Germinal center (tissue), 1 donor: ENCODE measurements at regions not wholly inside any gene's neighbourhood (a gene's known extent, or its start where the extent isn't known, plus 50 kb on each side); places are given as distances from the start of the nearest gene placed in this dataset.

Source experiments
- DNase-seq: peaks from one replicate; pipeline ENCODE4 v3.0.0; 2012; ENCODE audit warnings: mixed read lengths, low spot score

DNA sequence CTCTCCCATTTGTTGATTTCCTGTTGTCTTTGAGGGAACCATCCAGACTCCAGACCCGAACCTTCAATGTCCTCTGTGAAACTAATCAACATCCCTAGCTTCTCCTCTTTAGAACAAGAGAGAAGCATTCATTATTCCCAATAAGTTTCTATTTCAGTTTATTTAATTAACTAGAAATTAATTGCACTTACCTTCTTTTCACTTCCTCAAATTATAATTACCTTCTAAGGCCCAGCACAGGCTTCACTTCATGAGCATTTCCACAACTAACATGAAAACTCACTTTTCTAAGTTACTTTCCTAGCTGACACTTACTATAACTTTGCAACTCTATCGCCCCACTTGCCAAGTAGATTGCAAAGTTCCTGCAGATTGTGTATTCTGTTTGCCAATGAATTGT, 71.6 kb upstream of the HTR2A start:
- no peak for DNase-seq

DNA sequence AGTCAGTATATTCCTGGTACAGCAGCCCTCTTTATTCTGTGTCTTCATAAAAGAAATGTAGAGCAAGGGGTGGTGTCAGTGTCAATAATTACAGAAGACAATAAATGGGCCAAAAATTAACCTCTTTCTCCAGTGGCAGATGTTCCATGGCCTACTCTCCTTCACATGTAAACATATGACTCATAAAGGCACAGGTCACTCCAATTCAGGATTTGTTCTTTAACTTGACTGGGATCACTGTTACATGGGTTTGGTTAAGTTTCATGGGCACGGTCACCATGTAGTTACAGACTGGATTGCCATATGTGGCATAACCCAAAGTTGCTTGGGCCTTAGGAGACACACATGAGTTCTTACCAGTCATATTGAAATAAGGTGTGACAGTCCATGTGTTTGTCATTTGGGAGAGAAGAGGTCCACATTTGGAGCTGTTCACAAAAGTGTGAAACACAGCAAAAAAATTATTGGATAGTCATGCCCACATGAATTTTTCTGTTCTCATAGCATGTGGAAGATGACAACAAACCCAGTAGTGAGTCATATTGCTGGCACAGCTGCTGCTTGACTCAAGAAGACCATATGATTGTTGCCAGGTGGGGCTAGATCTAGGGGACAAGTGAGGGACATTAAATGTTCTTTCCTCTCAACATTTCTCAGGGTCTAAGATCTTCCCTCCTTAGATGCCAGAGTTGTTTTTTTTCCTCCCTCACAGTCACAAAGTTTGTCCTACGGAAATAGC, 68.1 kb upstream of the HTR2A start:
- DNase-seq = no peak

DNA sequence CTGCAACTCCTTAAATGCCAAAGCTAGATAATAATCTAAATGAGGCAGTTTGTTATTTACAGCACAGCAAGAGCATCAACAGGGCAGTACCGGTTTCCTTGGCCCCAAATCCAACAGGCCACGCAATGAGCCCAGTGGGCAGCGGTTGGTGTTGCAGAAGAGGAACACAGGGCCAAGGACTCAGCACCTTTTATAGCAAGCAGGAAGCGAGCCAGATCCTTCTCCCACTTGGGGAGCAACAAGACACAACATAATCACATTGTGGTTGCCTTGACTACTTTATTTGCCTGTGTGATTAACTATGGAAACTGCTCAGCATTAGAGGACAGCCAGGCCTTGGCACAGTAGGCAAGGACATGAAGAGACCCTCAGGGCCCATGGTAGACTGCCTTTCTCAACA, 67.1 kb upstream of the HTR2A start:
- DNase-seq = no peak

DNA sequence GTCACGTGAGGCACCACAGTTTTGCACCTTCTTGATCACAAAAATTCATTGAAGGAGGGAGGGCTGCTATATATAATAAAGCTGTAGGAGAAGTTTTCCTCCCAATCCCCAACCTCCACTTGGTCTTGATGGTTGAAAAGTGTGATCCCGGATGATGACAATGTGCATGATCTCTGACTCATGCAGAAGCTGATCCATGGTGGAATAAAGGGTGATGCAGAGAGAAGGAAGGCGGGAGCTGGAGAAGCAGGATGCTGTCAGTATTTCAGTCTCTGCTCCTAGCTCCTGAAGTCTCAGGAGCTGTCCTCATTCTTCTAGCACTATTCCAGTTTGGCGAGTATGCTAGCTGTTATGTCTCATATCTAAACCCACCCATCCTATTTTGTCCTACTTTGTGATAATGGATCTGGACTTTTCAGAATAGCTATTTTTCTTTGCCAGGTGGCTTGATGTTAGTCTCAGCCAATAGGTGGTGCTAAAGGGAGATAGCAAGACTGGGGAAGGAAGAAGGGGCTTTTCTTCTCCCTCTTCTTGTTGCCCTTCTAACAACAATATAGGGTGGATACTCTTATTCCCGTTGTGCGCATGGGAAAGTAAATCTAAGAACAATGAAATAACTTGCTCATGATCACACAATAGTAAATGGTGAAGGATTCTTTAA, 65.6 kb upstream of the HTR2A start:
- DNase-seq = no peak

DNA sequence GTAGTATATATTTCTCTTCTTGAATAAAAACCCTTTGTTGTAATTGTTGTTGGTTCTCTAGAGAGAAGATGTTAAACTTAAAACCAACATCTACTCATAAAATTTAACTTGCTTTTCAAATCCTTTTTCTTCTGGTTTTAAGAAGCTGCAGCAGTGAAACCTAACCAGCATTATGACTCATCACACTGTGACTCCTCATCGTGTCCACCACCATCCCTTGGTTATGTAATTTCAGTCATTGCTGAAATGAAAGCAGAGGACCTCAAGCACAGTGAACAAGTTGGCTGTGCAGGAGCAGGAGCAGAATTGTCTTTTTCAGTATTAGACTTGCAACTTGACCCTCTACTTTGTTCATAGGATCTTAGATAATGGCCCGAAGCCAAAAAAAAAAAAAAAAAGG, 64.9 kb upstream of the HTR2A start:
- DNase-seq = no peak

DNA sequence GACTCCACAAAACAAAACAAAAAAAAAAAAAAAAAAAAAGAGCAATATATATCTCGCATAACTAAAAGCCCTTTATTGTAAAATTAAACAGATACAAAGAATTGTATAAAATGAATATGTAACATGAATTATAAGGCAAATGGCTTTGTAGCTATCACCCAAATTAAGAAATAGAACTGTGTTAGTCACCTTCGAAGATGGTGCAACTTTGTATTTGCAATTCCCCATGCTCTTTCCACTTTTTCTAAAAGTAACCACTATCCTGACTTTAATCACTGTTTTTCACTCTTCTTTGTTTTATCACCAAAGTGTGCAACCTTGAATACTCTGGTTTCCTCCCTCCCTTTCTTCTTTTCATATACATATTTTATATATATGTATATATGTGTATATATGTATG, 57.1 kb upstream of the HTR2A start:
- no peak for DNase-seq

DNA sequence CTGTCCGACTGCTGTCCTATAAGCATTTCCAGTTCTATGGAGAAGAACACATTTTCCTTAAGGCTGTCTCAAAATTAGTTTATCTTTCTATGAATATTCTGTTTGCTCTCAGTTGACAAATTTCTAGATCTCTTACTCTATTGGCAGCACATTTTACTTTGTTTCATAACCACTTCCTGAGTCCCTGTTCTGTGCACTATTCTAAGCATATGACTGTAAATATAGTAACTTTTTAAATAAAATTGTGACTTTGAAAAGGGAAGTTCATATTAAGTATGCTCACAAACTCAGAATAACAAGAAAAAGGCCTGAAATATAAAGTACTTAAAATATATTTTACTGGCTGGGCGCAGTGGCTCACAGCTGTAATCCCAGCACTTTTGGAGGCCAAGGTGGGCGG, 56.5 kb upstream of the HTR2A start:
- no peak for DNase-seq

DNA sequence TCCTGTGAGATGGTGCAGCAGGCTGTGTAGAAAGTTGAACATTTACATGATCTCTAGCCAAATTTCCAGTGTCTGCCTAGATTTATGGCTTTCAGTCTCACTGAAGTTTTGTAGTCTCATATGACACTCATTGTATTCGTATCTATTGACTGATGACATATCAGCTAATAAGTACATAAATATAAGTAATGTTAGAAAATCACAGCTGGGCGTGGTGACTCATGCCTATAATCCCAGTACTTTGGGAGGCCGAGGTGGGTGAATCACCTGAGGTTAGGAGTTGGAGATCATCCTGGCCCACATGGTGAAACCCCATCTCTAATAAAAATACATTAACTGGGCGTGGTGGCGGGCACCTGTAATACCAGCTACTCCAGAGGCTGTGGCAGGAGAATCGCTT, 54.7 kb upstream of the HTR2A start:
- DNase-seq = no peak

DNA sequence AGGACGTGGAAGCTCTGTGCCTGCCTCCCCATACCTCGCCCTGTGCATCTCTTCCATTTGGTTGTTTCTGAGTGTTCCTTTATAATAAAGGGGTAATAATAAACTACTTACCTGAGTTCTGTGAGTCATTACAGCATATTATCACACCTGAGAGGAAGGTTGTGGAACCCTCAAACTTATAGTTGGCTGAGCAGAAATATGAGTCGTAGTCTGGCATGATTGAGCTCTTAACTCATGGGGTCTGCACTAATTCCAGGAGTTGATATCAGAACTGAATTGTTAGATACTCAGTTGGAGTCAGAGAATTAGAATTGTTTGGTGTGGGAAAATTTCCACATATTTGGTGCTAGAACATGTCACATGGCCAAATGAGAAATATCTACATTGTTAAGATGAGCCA, 52.4 kb upstream of the HTR2A start:
- DNase-seq = no peak

DNA sequence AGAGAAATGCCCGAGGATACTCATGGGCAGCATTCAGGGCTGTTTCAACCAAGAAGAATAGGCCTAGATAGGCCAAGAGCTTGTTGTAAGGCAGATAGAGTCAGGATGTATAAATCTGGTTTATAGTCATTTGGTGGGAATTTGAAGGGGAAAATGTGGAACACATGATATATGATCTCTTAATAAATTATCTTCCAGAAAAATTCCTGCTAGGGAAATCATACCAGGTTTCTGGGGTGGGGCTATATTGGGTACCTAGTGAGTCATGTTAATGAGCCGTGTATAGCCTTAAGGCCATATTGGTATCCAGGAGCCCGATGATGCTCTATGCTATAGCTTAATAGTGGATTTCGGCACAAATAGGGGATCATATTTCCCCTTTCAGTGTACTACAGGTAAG, 51.5 kb upstream of the HTR2A start:
- DNase-seq = no peak

DNA sequence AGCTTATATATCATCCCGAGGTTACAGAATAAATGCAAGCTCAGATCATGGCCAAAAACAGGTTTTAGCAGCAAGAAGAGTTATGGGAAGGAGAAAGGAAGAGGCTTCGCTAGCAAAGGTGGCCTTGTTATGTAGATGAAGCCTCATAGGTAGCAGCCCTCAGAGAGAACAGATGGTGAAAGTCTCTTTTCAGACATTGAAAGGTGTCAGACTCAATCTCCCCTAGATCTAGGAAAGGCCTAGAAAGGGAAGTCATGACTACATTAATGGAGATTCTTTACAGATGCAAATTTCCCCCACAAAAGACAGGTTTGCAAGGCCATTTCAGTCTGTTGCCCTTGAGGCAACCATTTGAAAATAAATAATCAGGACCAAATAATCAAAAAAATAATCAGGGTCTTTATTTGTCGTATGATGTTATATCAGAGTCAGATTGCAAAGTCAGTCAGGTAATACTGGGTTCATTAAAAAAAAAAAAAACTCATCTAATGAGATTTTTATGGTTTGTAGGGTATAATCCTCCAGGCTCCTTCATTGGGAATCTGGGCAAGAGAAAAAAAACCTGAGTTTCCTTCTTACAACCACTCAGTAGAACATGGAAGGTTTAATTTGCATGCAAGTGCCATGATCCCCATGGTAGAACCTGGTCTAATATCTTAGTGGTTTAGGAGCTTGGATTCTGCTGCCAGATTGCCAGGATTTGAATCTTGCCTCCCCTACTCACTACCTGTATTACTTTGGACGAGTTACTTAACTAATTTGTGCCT, 50.8 kb upstream of the HTR2A start:
- no peak for DNase-seq
